ENCODE measurements at regions not wholly inside any gene's neighbourhood (a gene's known extent, or its start where the extent isn't known, plus 50 kb on each side); places are given as distances from the start of the nearest gene placed in this dataset.

DNA sequence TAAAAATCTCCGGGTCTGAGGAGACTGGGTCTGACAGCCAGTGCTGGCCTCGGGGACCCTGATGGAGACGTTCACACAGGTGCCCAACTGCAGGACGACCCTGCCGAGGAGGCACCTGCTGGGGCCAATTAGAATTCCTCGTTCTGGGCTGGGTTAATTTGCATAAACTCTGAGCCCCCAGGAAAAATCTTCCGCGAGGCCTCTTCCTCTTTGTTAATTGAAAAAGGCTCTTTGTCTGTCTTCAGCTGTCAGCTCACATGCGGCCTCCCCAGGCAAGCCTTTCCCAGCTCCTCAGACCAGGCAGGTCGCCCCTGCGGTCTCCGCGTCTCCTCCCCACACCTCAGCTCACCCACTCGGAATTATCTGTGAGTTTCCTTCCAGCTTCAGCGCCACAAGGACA, 400.2 kb downstream of the SEC14L1 start:
- TF ChIP-seq, protein P1, sequence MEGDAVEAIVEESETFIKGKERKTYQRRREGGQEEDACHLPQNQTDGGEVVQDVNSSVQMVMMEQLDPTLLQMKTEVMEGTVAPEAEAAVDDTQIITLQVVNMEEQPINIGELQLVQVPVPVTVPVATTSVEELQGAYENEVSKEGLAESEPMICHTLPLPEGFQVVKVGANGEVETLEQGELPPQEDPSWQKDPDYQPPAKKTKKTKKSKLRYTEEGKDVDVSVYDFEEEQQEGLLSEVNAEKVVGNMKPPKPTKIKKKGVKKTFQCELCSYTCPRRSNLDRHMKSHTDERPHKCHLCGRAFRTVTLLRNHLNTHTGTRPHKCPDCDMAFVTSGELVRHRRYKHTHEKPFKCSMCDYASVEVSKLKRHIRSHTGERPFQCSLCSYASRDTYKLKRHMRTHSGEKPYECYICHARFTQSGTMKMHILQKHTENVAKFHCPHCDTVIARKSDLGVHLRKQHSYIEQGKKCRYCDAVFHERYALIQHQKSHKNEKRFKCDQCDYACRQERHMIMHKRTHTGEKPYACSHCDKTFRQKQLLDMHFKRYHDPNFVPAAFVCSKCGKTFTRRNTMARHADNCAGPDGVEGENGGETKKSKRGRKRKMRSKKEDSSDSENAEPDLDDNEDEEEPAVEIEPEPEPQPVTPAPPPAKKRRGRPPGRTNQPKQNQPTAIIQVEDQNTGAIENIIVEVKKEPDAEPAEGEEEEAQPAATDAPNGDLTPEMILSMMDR (IDR thresholded peaks at IDR 0.05; ENCODE audit: low read depth, low read length, missing input control): no peak
- no peak for TF ChIP-seq JUND (IDR thresholded peaks at IDR 0.05)
- TF ChIP-seq EGR1 (IDR thresholded peaks at IDR 0.05; ENCODE audit: low read depth in 2 of 2): no peak
- TF ChIP-seq RXRA (IDR thresholded peaks at IDR 0.05): no peak
- TF ChIP-seq RAD21 (IDR thresholded peaks at IDR 0.05): no peak
- TF ChIP-seq TAF1 (conservative IDR thresholded peaks at IDR 0.05): no peak
- TF ChIP-seq, protein P2, sequence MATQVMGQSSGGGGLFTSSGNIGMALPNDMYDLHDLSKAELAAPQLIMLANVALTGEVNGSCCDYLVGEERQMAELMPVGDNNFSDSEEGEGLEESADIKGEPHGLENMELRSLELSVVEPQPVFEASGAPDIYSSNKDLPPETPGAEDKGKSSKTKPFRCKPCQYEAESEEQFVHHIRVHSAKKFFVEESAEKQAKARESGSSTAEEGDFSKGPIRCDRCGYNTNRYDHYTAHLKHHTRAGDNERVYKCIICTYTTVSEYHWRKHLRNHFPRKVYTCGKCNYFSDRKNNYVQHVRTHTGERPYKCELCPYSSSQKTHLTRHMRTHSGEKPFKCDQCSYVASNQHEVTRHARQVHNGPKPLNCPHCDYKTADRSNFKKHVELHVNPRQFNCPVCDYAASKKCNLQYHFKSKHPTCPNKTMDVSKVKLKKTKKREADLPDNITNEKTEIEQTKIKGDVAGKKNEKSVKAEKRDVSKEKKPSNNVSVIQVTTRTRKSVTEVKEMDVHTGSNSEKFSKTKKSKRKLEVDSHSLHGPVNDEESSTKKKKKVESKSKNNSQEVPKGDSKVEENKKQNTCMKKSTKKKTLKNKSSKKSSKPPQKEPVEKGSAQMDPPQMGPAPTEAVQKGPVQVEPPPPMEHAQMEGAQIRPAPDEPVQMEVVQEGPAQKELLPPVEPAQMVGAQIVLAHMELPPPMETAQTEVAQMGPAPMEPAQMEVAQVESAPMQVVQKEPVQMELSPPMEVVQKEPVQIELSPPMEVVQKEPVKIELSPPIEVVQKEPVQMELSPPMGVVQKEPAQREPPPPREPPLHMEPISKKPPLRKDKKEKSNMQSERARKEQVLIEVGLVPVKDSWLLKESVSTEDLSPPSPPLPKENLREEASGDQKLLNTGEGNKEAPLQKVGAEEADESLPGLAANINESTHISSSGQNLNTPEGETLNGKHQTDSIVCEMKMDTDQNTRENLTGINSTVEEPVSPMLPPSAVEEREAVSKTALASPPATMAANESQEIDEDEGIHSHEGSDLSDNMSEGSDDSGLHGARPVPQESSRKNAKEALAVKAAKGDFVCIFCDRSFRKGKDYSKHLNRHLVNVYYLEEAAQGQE (IDR thresholded peaks at IDR 0.05): no peak
- TF ChIP-seq FOXA1 (IDR thresholded peaks at IDR 0.05): no peak
- TF ChIP-seq HNF4A (conservative IDR thresholded peaks at IDR 0.05): no peak
- TF ChIP-seq, protein P3, sequence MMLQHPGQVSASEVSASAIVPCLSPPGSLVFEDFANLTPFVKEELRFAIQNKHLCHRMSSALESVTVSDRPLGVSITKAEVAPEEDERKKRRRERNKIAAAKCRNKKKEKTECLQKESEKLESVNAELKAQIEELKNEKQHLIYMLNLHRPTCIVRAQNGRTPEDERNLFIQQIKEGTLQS (IDR thresholded peaks at IDR 0.05): no peak

Data from liver (tissue), 3 donors.